ENCODE measurements at regions not wholly inside any gene's neighbourhood (a gene's known extent, or its start where the extent isn't known, plus 50 kb on each side); places are given as distances from the start of the nearest gene placed in this dataset.
A peak's percentile ranks its signal among the peaks of the same experiment; 100 is the strongest.

- 0% methylated on average over 2 of the region's 2 CpGs for WGBS (ENCODE audit: low lambda C conversion rate)
- TF ChIP-seq, protein P1, sequence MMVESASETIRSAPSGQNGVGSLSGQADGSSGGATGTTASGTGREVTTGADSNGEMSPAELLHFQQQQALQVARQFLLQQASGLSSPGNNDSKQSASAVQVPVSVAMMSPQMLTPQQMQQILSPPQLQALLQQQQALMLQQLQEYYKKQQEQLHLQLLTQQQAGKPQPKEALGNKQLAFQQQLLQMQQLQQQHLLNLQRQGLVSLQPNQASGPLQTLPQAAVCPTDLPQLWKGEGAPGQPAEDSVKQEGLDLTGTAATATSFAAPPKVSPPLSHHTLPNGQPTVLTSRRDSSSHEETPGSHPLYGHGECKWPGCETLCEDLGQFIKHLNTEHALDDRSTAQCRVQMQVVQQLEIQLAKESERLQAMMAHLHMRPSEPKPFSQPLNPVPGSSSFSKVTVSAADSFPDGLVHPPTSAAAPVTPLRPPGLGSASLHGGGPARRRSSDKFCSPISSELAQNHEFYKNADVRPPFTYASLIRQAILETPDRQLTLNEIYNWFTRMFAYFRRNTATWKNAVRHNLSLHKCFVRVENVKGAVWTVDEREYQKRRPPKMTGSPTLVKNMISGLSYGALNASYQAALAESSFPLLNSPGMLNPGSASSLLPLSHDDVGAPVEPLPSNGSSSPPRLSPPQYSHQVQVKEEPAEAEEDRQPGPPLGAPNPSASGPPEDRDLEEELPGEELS (CRISPR knock-in tag; IDR thresholded peaks at IDR 0.05) = no peak
- TF ChIP-seq ZNF382 (CRISPR knock-in tag; IDR thresholded peaks at IDR 0.05; ENCODE audit: borderline replicate concordance) (no peak), BRCA1 (CRISPR knock-in tag; IDR thresholded peaks at IDR 0.05) (no peak), SP1 (IDR thresholded peaks at IDR 0.05) (no peak), SP1 (CRISPR knock-in tag; IDR thresholded peaks at IDR 0.05) (no peak)
- Histone ChIP-seq H3K4me3 (replicated peaks in 1 of 3; ENCODE audit: insufficient read depth in 1 of 3, low read depth in 2 of 3, low read length in 3 of 3) (no peak overlapping the region), H3K36me3 (replicated peaks in 1 of 2; ENCODE audit: control insufficient read depth in 1 of 2, insufficient read depth in 2 of 2, low read length in 2 of 2) (no peaks in the 10 kb centered on the region), H3K79me2 (ENCODE audit: insufficient read depth, low read length) (no peaks in the 10 kb centered on the region), H2AFZ (ENCODE audit: low read length) (no peak overlapping the region), H4K20me1 (ENCODE audit: insufficient read depth, low read length) (no peaks in the 10 kb centered on the region), H3K9me3 (ENCODE audit: low read length) (peaks cover 20% of the 10 kb centered on the region), H3K9ac (ENCODE audit: insufficient read depth, low read depth, low read length) (no peak overlapping the region), H3K27me3 (ENCODE audit: control insufficient read depth in 1 of 2, insufficient read depth in 2 of 2, low read length in 2 of 2) (no peaks in the 10 kb centered on the region), H3K4me1 (ENCODE audit: insufficient read depth, low read length) (no peaks in the 10 kb centered on the region), H3K4me2 (ENCODE audit: low read depth, low read length) (no peak overlapping the region), H3K27ac (ENCODE audit: extremely low read length, insufficient read depth, low read length) (no peak overlapping the region)
- intact Hi-C loops (cut with micrococcal nuclease; ENCODE audit: unreplicated experiment) (no loop called here), in situ Hi-C loops (cut with HindIII; ENCODE audit: extremely low pct_ligation_motif_present, low pct_unique_long_range_greater_than_20kb) (no loop called here)
- DNase-seq (ENCODE audit: low spot score) (no peak), FAIRE-seq (no peak), ATAC-seq (no peak)
- ChIA-PET POLR2A (no interaction called here), CTCF (ENCODE audit: low intra/inter-chr PET ratio, low total read pairs) (no interaction called here)
- BruUV-seq (replicated peaks) = no TSS peak
These were observed 670.9 kb upstream of the NR5A2 start for GRCh38 chr1:199356561-199356960.

DNA sequence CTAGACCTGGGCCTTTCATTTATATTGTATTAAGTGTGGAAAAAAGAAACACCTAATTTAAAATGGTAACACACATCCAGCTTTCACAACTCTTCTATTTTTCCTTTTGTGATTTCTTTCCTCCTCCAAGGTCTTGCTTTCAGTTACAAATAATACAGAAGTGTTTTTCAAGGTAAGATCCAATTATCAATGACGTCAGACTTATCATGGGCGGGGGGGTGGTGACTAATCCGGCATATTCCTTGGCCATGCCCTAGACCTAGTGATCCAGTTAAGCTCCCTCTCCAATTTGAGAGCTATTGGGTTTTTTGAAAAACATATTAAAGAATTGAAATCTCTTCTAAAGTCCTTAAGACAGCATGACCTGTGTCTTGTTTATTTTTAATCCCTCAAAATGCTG lies 669.9 kb upstream of the NR5A2 start:
- CTCF ChIA-PET (ENCODE audit: low intra/inter-chr PET ratio, low total read pairs) = no interaction called here
- Histone ChIP-seq H3K36me3 (replicated peaks in 1 of 2; ENCODE audit: control insufficient read depth in 1 of 2, insufficient read depth in 2 of 2, low read length in 2 of 2) (no peaks in the 10 kb centered on the region), H4K20me1 (ENCODE audit: insufficient read depth, low read length) (no peaks in the 10 kb centered on the region), H3K4me3 (replicated peaks in 1 of 3; ENCODE audit: insufficient read depth in 1 of 3, low read depth in 2 of 3, low read length in 3 of 3) (no peak overlapping the region), H3K4me2 (ENCODE audit: low read depth, low read length) (no peak overlapping the region), H2AFZ (ENCODE audit: low read length) (no peak overlapping the region), H3K27ac (ENCODE audit: extremely low read length, insufficient read depth, low read length) (no peak overlapping the region), H3K9me3 (ENCODE audit: low read length) (peaks cover 20% of the 10 kb centered on the region), H3K4me1 (ENCODE audit: insufficient read depth, low read length) (no peaks in the 10 kb centered on the region), H3K9ac (ENCODE audit: insufficient read depth, low read depth, low read length) (no peak overlapping the region), H3K79me2 (ENCODE audit: insufficient read depth, low read length) (no peaks in the 10 kb centered on the region), H3K27me3 (ENCODE audit: control insufficient read depth in 1 of 2, insufficient read depth in 2 of 2, low read length in 2 of 2) (no peaks in the 10 kb centered on the region)
- no TSS peak for BruUV-seq (replicated peaks)
- no peak for ATAC-seq
- POLR2A ChIA-PET = no interaction called here
- no peak for FAIRE-seq
- no peak for DNase-seq (ENCODE audit: low spot score)
- intact Hi-C loops (cut with micrococcal nuclease; ENCODE audit: unreplicated experiment) = no loop called here
- TF ChIP-seq ZFP36L2 (CRISPR knock-in tag; IDR thresholded peaks at IDR 0.05) (no peak), ZIK1 (CRISPR knock-in tag; IDR thresholded peaks at IDR 0.05; ENCODE audit: borderline replicate concordance, low read depth) (no peak), CREB1 (IDR thresholded peaks at IDR 0.05) (peak; percentile 91), CREB1 (CRISPR knock-in tag; IDR thresholded peaks at IDR 0.05) (no peak), ATF7 (IDR thresholded peaks at IDR 0.05) (peak; percentile 96), ATF7 (CRISPR knock-in tag; IDR thresholded peaks at IDR 0.05) (no peak)
- in situ Hi-C loops (cut with HindIII; ENCODE audit: extremely low pct_ligation_motif_present, low pct_unique_long_range_greater_than_20kb) = no loop called here
- 0% methylated on average over 3 of the region's 3 CpGs for WGBS (ENCODE audit: low lambda C conversion rate)
